Testis (tissue), 2 donors: ENCODE measurements at regions not wholly inside any gene's neighbourhood (a gene's known extent, or its start where the extent isn't known, plus 50 kb on each side); places are given as distances from the start of the nearest gene placed in this dataset.

Source experiments
- POLR2A ChIP-seq: fragments of 450-650 bp; IDR thresholded peaks from one replicate; pipeline ENCODE4 v1.6.1; 2017; ENCODE audit warnings: antibody characterized with exemption, mild to moderate bottlenecking, moderate library complexity
- TF ChIP-seq, protein P1 (sequence below), 3 experiments: fragments of 450-650 bp in 2 of 3; fragments of 200-600 bp in 1 of 3; sonication (generic) in 1 of 3; IDR thresholded peaks; one replicate each; pipeline ENCODE4 v1.5.1; 2016 to 2019; ENCODE audit warnings: antibody characterized with exemption in 3 of 3, mild to moderate bottlenecking in 2 of 3, moderate library complexity in 1 of 3

DNA sequence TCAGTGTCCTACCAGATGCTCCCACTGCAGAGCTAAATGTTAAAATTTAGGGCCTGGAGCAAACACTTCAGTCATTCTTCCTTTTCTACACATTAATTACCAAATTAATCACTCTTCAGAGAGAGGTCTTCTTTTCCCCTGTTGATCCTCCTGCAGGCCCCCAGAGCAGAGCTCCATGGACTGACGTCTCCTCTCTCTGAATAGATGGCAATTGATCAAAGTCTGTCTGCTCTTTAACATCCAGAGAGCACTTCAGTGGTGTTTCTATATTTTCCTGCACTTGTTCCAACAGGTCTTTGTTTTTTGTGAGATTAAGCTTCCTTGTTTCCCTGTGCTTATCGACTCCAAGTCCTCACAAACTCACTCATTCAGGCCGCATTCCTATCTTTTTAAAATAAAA is 239.3 kb downstream of the SIPA1L2 start:
- TF ChIP-seq POLR2A = no peak
- TF ChIP-seq, protein P1, sequence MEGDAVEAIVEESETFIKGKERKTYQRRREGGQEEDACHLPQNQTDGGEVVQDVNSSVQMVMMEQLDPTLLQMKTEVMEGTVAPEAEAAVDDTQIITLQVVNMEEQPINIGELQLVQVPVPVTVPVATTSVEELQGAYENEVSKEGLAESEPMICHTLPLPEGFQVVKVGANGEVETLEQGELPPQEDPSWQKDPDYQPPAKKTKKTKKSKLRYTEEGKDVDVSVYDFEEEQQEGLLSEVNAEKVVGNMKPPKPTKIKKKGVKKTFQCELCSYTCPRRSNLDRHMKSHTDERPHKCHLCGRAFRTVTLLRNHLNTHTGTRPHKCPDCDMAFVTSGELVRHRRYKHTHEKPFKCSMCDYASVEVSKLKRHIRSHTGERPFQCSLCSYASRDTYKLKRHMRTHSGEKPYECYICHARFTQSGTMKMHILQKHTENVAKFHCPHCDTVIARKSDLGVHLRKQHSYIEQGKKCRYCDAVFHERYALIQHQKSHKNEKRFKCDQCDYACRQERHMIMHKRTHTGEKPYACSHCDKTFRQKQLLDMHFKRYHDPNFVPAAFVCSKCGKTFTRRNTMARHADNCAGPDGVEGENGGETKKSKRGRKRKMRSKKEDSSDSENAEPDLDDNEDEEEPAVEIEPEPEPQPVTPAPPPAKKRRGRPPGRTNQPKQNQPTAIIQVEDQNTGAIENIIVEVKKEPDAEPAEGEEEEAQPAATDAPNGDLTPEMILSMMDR (IDR thresholded peaks at IDR 0.05) = no peak
